ENCODE measurements at regions not wholly inside any gene's neighbourhood (a gene's known extent, or its start where the extent isn't known, plus 50 kb on each side); places are given as distances from the start of the nearest gene placed in this dataset.

DNA sequence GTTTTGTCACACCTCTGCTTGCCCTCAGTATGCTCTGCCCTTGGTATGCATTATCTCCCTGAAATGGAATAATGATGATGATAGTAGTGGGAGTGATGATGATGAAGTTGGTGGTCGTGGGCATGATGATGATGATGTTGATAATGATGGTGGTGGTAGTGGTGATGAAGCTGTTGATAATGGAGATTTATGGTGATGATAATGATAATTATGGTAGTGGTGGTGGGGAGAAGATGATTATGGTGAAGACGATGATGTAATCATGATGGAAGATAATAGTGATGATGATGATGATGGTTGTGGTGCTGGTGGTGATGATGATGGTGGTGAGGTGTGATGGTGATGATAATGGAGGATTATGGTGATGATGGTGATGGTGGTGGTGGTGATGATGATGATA, 390.1 kb upstream of the EEF2KMT start:
- TF ChIP-seq, protein P1, sequence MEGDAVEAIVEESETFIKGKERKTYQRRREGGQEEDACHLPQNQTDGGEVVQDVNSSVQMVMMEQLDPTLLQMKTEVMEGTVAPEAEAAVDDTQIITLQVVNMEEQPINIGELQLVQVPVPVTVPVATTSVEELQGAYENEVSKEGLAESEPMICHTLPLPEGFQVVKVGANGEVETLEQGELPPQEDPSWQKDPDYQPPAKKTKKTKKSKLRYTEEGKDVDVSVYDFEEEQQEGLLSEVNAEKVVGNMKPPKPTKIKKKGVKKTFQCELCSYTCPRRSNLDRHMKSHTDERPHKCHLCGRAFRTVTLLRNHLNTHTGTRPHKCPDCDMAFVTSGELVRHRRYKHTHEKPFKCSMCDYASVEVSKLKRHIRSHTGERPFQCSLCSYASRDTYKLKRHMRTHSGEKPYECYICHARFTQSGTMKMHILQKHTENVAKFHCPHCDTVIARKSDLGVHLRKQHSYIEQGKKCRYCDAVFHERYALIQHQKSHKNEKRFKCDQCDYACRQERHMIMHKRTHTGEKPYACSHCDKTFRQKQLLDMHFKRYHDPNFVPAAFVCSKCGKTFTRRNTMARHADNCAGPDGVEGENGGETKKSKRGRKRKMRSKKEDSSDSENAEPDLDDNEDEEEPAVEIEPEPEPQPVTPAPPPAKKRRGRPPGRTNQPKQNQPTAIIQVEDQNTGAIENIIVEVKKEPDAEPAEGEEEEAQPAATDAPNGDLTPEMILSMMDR (IDR thresholded peaks at IDR 0.05): no peak
- TF ChIP-seq POLR2A (IDR thresholded peaks at IDR 0.05) (no peak), POLR2AphosphoS5 (IDR thresholded peaks at IDR 0.05) (no peak), EP300 (IDR thresholded peaks at IDR 0.05; ENCODE audit: low read depth) (no peak)

All from transverse colon (tissue), 4 donors.